Thymus (tissue), 11 donors: ENCODE measurements at regions not wholly inside any gene's neighbourhood (a gene's known extent, or its start where the extent isn't known, plus 50 kb on each side); places are given as distances from the start of the nearest gene placed in this dataset.

Source experiments
- DNase-seq, 9 donors: peaks; one replicate each; pipeline ENCODE4 v3.0.0-alpha.2; 2013; ENCODE audit warnings: low spot score in 9 of 9, low read depth in 6 of 9, missing footprints in 1 of 9
- H3K27ac ChIP-seq, 2 donors: one replicate each; pipeline ENCODE4 v1.5.1; 2013; ENCODE audit warnings: control low read depth in 1 of 2, low read depth in 1 of 2, low read length in 1 of 2, mild to moderate bottlenecking in 1 of 2, moderate library complexity in 1 of 2
- H3K27me3 ChIP-seq, 2 donors: one replicate each; pipeline ENCODE4 v1.5.1; 2013; ENCODE audit warnings: low read length in 1 of 2; ENCODE audit not compliant: control insufficient read depth in 2 of 2, insufficient read depth in 1 of 2
- H3K36me3 ChIP-seq, 2 donors: one replicate each; pipeline ENCODE4 v1.5.1; 2013; ENCODE audit warnings: low read length in 1 of 2, mild to moderate bottlenecking in 1 of 2, moderate library complexity in 1 of 2; ENCODE audit not compliant: control insufficient read depth in 2 of 2, insufficient read depth in 2 of 2
- H3K4me1 ChIP-seq, 2 donors: one replicate each; pipeline ENCODE4 v1.5.1; 2013; ENCODE audit warnings: low read length in 2 of 2; ENCODE audit not compliant: control insufficient read depth in 2 of 2, insufficient read depth in 2 of 2
- H3K4me3 ChIP-seq, 2 donors: one replicate each; pipeline ENCODE4 v1.5.1; 2013; ENCODE audit warnings: low read length in 2 of 2, control low read depth in 1 of 2, mild to moderate bottlenecking in 1 of 2
- H3K9me3 ChIP-seq, 2 donors: one replicate each; pipeline ENCODE4 v1.5.1; 2013; ENCODE audit warnings: low read length in 1 of 2, mild to moderate bottlenecking in 1 of 2; ENCODE audit not compliant: control insufficient read depth in 2 of 2, insufficient read depth in 1 of 2
- WGBS: extraction: QIAGEN DNeasy Blood & Tissue Kit; methylation state at CpG from one replicate; pipeline ENCODE4 v1.1.7; 2013; 5-methylcytosine and 5-hydroxymethylcytosine counted together
- donor health status: healthy.

DNA sequence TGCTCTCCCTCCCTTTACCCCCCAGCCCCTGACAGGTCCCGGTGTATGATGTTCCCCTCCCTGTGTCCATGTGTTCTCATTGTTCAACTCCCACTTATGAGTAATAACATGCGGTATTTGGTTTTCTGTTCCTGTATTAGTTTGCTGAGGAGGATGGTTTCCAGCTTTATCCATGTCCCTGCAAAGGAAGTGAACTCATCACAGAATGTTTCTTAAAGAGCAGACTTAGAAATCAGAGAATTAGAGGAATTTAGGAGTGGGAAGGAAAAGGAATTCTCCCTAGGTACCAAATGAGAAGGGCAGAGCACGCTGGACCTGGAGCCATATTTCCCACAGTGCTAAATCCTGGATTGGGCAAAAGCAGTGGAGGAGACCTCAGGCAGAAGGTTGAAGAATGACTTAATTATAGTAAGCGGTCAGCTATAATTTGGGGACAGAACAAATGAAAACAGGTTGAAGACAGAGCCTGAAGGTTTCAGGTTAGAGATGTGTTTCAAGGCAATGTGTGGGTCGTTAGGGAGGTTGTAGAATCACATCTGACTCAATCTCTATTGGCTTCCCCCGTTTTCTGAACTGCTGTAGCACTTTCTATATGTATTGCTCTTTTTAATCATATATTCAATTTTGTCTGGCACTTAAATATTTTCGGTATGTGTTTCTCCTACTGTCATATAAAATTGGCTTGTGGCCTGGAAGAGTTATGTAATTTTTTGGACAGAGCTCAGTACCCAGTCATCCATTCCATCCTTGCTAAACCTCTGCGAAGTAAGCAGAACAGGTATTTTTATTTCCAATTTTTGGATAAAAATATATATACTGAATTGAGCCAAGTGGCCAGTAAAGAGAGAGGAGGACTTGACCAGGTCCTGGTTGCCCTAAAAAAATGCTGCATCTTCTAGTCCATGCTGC lies 210.5 kb upstream of the KLF6 start:
- Histone ChIP-seq H3K9me3 (no peaks in the 10 kb centered on the region), H3K36me3 (no peaks in the 10 kb centered on the region), H3K27me3 (no peaks in the 10 kb centered on the region), H3K27ac (no peak overlapping the region), H3K4me1 (no peaks in the 10 kb centered on the region), H3K4me3 (no peak overlapping the region)
- DNase-seq = no peak
- WGBS = 77% methylated on average over 8 of the region's 8 CpGs

DNA sequence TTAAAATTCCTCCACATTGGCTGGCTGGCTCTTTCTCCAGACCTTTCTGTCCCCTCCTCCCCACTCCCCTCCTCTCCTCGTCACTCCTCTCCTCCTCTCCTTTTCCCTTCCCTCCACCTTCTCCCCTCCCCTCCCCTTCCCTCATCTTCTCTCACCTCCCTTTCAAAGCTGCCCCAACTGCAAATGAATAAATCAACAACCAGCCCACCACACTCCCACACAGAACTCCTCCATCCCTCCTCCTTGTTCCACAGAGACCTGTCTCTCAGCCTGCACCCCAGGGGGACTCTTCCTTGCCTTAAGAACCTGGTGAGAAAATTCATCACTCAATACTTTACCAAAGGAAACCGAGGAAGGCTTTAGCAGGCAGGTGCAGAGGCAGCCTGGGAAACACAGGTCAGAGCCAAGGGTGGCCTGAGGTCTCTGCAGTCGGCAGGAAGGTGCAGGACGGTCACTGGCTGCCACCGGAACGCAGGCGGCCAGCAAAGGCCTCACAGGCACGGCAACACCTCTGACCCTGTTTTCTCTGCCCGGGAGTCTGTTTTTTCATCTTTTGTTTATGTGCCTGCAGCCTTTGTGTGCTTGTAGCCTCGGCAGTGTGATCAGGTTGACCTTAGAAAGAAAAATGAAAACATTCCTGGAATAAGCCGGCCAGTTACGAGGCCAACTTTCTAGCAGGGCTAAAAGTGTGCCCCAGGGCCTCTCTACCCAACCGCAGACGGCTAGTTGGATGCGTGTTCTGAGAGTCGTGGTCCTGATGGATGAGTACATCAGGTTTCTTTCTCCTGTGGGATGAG lies 207.6 kb upstream of the KLF6 start:
- Histone ChIP-seq H3K27me3 (no peaks in the 10 kb centered on the region), H3K36me3 (no peaks in the 10 kb centered on the region), H3K9me3 (no peaks in the 10 kb centered on the region), H3K4me3 (no peak overlapping the region), H3K27ac (no peak overlapping the region), H3K4me1 (peaks cover 0 to 6% of the 10 kb centered on the region in 2 donors)
- WGBS = 94% methylated on average over 16 of the region's 16 CpGs
- no peak for DNase-seq

DNA sequence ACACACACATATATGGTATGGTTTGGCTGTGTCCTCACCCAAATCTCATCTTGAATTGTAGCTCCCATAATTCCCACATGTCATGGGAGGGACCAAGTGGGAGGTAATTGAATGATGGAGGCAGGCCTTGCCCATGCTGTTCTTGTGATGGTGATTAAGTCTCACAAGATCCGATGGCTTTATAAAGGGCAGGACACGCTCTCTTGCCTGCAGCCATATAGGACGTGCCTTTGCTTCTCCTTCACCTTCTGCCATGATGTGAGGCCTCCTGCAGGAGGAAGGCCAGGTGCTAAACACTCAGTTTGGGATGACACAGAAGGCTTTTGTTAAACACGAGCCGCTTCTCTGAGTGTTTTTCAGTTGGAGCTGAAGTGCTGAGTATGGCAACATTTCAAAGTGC lies 205.3 kb upstream of the KLF6 start:
- WGBS = 97% methylated on average over 5 of the region's 5 CpGs
- H3K27ac ChIP-seq = no peak overlapping the region

DNA sequence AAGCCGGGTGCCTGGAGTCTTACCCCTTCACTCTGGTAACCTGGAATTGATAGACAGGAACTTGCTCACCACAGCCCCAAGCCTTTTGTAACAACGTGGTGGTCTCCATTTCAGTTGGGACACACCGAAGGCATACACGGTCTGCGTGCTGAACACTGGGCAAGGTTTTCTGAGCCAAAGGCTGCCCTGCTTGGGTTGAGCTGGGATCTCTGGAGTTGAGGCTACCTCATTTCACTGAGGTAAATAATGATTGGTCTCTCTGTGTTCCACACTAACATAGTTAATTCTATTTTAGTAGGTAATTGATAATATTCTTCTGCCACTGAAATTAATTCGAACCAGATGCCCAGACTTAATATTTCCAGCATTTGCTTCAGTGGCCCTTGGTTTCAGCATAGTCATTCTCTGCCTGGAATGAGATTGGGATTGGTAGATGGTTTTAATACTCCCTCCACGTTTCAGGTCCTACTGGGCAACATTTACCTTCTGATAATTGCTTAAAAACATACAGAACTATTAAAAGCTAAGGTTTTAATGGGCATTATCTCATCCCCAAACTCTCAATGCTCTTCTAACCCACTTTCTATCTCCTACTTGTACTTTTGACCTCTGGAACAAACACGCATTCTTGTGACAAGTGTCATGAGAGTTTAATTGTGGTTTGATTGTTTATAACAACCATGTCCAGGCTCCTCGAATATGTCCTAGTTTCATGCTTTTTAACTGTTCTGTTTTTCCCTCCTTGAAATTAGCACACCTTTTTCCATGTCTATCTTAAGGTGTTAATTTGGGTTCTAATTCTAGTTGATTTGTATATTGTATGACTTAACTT lies 202.3 kb upstream of the KLF6 start:
- Histone ChIP-seq H3K27me3 (no peaks in the 10 kb centered on the region), H3K4me1 (peaks cover 0 to 9% of the 10 kb centered on the region in 2 donors), H3K9me3 (no peaks in the 10 kb centered on the region), H3K36me3 (no peaks in the 10 kb centered on the region), H3K27ac (no peak overlapping the region), H3K4me3 (no peak overlapping the region)
- WGBS = 89% methylated on average over 9 of the region's 9 CpGs
- no peak for DNase-seq

More for the DNA sequence above, 205.3 kb upstream of the KLF6 start:
- Histone ChIP-seq H3K4me3 (no peak overlapping the region), H3K4me1 (peaks cover 0 to 9% of the 10 kb centered on the region in 2 donors), H3K9me3 (no peaks in the 10 kb centered on the region), H3K27me3 (no peaks in the 10 kb centered on the region), H3K36me3 (no peaks in the 10 kb centered on the region)
- no peak for DNase-seq

DNA sequence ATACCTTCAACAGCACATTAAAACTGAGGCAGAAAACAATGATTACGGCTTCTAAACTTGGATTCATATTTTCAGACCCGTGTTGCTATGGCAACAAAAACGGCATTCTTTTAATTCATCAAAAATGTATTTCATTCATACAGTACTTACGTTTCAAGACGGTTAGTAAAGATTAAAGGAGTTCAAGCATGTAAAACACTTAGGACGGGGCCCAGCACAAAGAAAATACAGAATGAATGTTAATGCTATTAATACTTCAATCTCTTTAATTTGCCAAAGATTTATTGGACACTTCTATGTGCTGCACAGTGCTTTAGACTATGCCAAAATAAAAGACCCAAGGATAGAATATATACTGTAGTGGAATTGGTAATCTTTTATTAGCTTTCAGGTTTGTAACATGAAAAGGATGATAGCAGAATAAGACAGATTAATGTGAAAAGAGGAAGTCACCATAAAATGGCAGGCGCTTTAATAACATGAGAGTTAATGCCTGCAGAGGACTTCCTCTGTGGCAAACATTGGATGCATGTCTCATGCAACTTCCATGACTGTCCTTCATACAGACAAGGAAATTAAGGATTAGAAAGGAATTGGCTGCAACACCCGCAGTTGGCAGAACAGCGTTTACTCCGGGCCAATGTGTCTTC lies 201.6 kb upstream of the KLF6 start:
- Histone ChIP-seq H3K9me3 (no peaks in the 10 kb centered on the region), H3K4me1 (peaks cover 0 to 9% of the 10 kb centered on the region in 2 donors), H3K4me3 (no peak overlapping the region), H3K27me3 (no peaks in the 10 kb centered on the region), H3K27ac (no peak overlapping the region), H3K36me3 (no peaks in the 10 kb centered on the region)
- WGBS = 97% methylated on average over 10 of the region's 10 CpGs
- no peak for DNase-seq

DNA sequence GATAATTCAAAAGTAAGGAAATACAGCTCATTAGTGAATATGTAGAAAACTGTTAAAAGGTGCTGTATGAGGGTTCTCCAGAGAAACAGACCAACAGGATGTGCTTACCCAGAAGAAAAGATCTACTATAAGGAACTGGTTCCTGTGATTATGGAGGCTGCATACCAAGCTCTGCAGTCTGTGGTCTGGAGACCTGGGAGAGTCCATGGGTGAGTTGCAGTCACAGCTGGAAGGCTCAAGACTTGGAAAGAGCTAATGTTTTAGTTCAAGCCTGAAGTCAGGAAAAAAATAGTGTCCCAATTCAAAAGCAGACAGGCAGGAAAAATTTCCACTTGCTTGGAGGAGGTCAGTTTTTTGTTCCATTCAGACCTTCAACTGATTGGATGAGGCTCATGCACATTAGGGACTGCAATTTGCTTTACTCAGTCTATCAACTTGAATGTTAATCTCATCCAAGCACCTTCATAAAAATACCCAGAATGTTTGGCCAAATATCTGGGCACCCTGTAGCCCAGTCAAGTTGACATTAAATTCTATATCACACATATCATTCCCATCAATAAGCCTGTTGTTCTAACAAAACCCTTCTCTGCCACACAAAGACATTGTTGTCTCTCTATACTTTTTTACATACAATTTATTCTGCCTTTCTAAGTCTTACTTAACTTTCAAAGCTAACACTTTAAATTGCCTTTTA lies 197.9 kb upstream of the KLF6 start:
- no peak for DNase-seq
- Histone ChIP-seq H3K4me1 (peaks cover 0 to 8% of the 10 kb centered on the region in 2 donors), H3K36me3 (no peaks in the 10 kb centered on the region), H3K27ac (no peak overlapping the region), H3K4me3 (no peak overlapping the region), H3K27me3 (no peaks in the 10 kb centered on the region), H3K9me3 (no peaks in the 10 kb centered on the region)

DNA sequence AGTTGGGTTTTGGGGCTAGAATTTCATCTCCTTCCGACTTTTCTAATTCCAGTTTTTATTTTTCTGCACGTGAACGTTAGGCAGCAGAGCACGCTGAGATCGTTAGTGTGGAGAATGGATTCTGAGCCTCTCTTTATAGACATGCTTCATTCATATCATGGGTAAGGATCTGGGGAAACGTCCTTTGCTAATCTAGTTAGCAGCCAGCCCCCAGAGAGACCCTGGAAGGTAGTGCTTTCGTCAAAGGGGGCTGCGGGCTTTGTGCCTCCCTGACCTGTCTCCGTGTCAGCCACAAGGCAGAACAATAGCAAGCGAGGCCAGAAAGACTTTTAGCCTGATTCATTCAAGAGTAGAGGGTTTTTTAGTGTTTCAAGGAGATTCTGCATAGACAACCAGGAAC lies 196.3 kb upstream of the KLF6 start:
- 90% methylated on average over 10 of the region's 10 CpGs for WGBS
- H3K27ac ChIP-seq = no peak overlapping the region

DNA sequence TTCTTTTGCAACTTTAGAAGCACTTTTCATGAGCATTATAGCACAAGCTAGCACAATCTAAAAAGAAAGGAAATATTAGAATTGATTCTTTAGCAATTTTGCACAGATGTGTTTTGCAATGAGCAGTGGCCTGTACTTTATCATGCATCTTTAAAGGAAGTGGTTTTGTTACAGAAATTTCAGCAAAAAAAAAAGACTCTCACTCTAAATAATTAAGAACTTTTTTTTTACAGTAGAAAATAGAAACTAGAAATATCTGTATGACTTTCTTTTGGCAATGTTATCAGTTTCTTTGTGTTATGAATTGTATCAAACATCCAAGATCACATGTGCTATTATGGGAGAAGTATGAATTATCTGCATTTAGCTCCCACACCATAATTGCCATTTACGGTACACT lies 195.7 kb upstream of the KLF6 start:
- peaks cover 0 to 1% of the 10 kb centered on the region in 2 donors for H3K9me3 ChIP-seq
- no peaks in the 10 kb centered on the region for H3K27me3 ChIP-seq
- no peaks in the 10 kb centered on the region for H3K36me3 ChIP-seq
- 45% methylated on average over 1 of the region's 1 CpG for WGBS
- peaks cover 0 to 6% of the 10 kb centered on the region in 2 donors for H3K4me1 ChIP-seq
- no peak overlapping the region for H3K27ac ChIP-seq
- DNase-seq = no peak
- H3K4me3 ChIP-seq = no peak overlapping the region

More for the DNA sequence above, 196.3 kb upstream of the KLF6 start:
- peaks cover 0 to 8% of the 10 kb centered on the region in 2 donors for H3K4me1 ChIP-seq
- no peaks in the 10 kb centered on the region for H3K36me3 ChIP-seq
- no peak for DNase-seq
- no peaks in the 10 kb centered on the region for H3K27me3 ChIP-seq
- no peak overlapping the region for H3K4me3 ChIP-seq
- no peaks in the 10 kb centered on the region for H3K9me3 ChIP-seq
